Astrocyte (in vitro differentiated cells and primary cell): ENCODE measurements at regions not wholly inside any gene's neighbourhood (a gene's known extent, or its start where the extent isn't known, plus 50 kb on each side); places are given as distances from the start of the nearest gene placed in this dataset.
"Not testable (repeated sequence)": the region's sequence is repeated elsewhere in the genome, so short reads cannot be mapped to it uniquely, and the experiment has no call there.

Experiments used
- DNase-seq: peaks from one replicate; pipeline ENCODE4 v3.0.0-alpha.2; 2010; ENCODE audit warnings: low read depth
- FAIRE-seq: peaks from 2 replicates; lab custom pipeline; 2011; peaks lifted over from hg19 to GRCh38; lab: Jason Lieb, UNC
- H2AFZ ChIP-seq: 2 replicates; pipeline ENCODE4 v1.6.0; 2012; ENCODE audit warnings: low read depth, low read length, inconsistent platforms
- H3K27ac ChIP-seq: 2 replicates; pipeline ENCODE4 v1.5.1; 2011; ENCODE audit warnings: low read depth, low read length, inconsistent platforms
- H3K27me3 ChIP-seq: 2 replicates; pipeline ENCODE4 v1.6.0; 2011; ENCODE audit warnings: low read length, inconsistent platforms; ENCODE audit not compliant: insufficient read depth
- H3K36me3 ChIP-seq: 2 replicates; pipeline ENCODE4 v1.5.1; 2011; ENCODE audit warnings: low read length, inconsistent platforms; ENCODE audit not compliant: insufficient read depth
- H3K4me1 ChIP-seq: 2 replicates; pipeline ENCODE4 v1.5.1; 2011; ENCODE audit warnings: low read length, inconsistent platforms; ENCODE audit not compliant: insufficient read depth
- H3K4me2 ChIP-seq: 2 replicates; pipeline ENCODE4 v1.6.0; 2012; ENCODE audit warnings: low read length, inconsistent platforms
- H3K4me3 ChIP-seq: 2 replicates; pipeline ENCODE4 v1.5.1; 2011; ENCODE audit warnings: low read depth, mild to moderate bottlenecking, low read length, inconsistent platforms; ENCODE audit not compliant: insufficient read depth
- H3K79me2 ChIP-seq: 2 replicates; pipeline ENCODE4 v1.6.0; 2012; ENCODE audit warnings: mild to moderate bottlenecking, low read length, inconsistent platforms; ENCODE audit not compliant: insufficient read depth
- H3K9ac ChIP-seq: 2 replicates; pipeline ENCODE4 v1.6.0; 2012; ENCODE audit warnings: mild to moderate bottlenecking, low read length, inconsistent platforms
- H3K9me3 ChIP-seq: 2 replicates; pipeline ENCODE4 v1.5.1; 2012; ENCODE audit warnings: low read depth, mild to moderate bottlenecking, low read length, inconsistent platforms; ENCODE audit not compliant: insufficient read depth
- H4K20me1 ChIP-seq: 2 replicates; pipeline ENCODE4 v1.6.0; 2012; ENCODE audit warnings: low read length, inconsistent platforms; ENCODE audit not compliant: insufficient read depth
- H3K27ac Mint-ChIP-seq: one replicate; pipeline ENCODE4 v1.8.0; 2021; ENCODE audit warnings: mild to moderate bottlenecking, mixed read lengths; ENCODE audit not compliant: unreplicated experiment
- H3K27me3 Mint-ChIP-seq: one replicate; pipeline ENCODE4 v1.8.0; 2021; ENCODE audit warnings: low read depth, mixed read lengths; ENCODE audit not compliant: unreplicated experiment
- H3K36me3 Mint-ChIP-seq: one replicate; pipeline ENCODE4 v1.8.0; 2021; ENCODE audit warnings: low read depth, mixed read lengths; ENCODE audit not compliant: unreplicated experiment
- H3K4me1 Mint-ChIP-seq: one replicate; pipeline ENCODE4 v1.8.0; 2021; ENCODE audit warnings: low read depth, mixed read lengths; ENCODE audit not compliant: unreplicated experiment
- H3K4me3 Mint-ChIP-seq: one replicate; pipeline ENCODE4 v1.8.0; 2021; ENCODE audit warnings: mild to moderate bottlenecking, moderate library complexity, mixed read lengths; ENCODE audit not compliant: unreplicated experiment
- H3K9me3 Mint-ChIP-seq: one replicate; pipeline ENCODE4 v1.8.0; 2021; ENCODE audit warnings: mild to moderate bottlenecking, mixed read lengths; ENCODE audit not compliant: unreplicated experiment
- CTCF ChIP-seq: IDR thresholded peaks from 2 replicates; pipeline ENCODE4 v1.5.1; 2011; ENCODE audit warnings: low read depth, mild to moderate bottlenecking, inconsistent platforms, low read length, moderate library complexity; ENCODE audit not compliant: insufficient read depth
- EZH2 ChIP-seq: IDR thresholded peaks from 2 replicates; pipeline ENCODE4 v1.6.1; 2012; ENCODE audit warnings: mild to moderate bottlenecking, low read length, inconsistent platforms; ENCODE audit not compliant: insufficient read depth

GRCh38 chr6:155861821-155862220 lies 406.2 kb upstream of the NOX3 start:
- Histone ChIP-seq H3K4me3 (no peak overlapping the region), H3K36me3 (no peaks in the 10 kb centered on the region), H3K4me2 (no peak overlapping the region), H4K20me1 (no peaks in the 10 kb centered on the region), H3K27ac (no peak overlapping the region), H3K4me1 (no peaks in the 10 kb centered on the region), H3K9ac (no peak overlapping the region), H3K79me2 (no peaks in the 10 kb centered on the region), H3K27me3 (no peaks in the 10 kb centered on the region), H2AFZ (no peak overlapping the region), H3K9me3 (no peaks in the 10 kb centered on the region)
- H3K4me1 Mint-ChIP-seq = no peaks in the 10 kb centered on the region
- H3K36me3 Mint-ChIP-seq = peaks cover 3% of the 10 kb centered on the region
- FAIRE-seq (no peak), DNase-seq (no peak)
- no peak overlapping the region for H3K4me3 Mint-ChIP-seq
- H3K9me3 Mint-ChIP-seq = peaks cover 11% of the 10 kb centered on the region
- TF ChIP-seq EZH2 = no peak
- no peak overlapping the region for H3K27ac Mint-ChIP-seq
- no peaks in the 10 kb centered on the region for H3K27me3 Mint-ChIP-seq

DNA sequence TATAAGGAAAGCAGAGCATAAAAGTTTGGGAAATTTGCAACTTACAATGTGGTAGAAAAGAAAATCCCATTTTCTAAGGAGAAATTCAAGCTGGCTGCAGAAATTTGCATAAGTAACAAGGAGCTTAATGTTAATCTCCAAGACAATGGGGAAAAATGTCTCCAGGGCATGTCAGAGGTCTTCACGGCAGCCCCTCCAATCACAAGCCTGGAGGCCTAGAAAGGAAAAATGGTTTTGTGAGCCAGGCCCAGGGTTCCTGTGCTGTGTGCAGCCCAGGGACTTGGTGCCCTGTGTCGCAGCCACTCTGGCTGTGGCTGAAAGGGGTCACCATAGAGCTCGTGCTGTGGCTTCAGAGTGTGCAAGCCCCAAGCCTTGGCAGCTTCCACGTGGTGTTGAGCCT lies 403.3 kb upstream of the NOX3 start:
- H3K27me3 ChIP-seq, H3K27ac ChIP-seq, H3K4me3 ChIP-seq, H3K4me3 Mint-ChIP-seq, H3K36me3 Mint-ChIP-seq, H3K9ac ChIP-seq, DNase-seq, H3K4me1 Mint-ChIP-seq, H3K36me3 ChIP-seq, H4K20me1 ChIP-seq, H3K4me1 ChIP-seq, FAIRE-seq, H3K27ac Mint-ChIP-seq, H3K9me3 ChIP-seq, H3K79me2 ChIP-seq, H3K4me2 ChIP-seq, H3K27me3 Mint-ChIP-seq, H2AFZ ChIP-seq: not testable (repeated sequence)
- peaks cover 11% of the 10 kb centered on the region for H3K9me3 Mint-ChIP-seq

DNA sequence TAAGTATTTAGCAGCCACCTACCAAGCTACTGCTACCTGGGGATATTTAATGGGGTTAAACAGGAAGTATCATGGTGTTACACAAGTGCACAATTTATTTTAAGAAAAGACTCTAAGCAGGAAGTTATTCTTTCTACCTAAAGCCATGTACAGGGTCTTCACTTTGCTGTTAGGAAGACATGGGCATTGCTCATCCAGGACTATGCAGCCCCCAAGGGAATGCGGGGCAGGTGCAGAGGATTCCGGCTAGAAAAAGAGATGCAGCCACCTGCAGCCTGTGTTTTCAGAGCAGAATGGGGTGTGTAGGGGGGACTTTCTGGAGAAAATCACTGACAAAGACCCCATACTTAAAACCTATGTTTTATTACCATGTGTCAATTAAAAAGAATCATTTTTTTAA lies 399.1 kb upstream of the NOX3 start:
- no peak overlapping the region for H3K4me3 Mint-ChIP-seq
- no peak for TF ChIP-seq CTCF
- no peak for TF ChIP-seq EZH2
- Histone ChIP-seq H3K36me3 (no peaks in the 10 kb centered on the region), H3K27me3 (no peaks in the 10 kb centered on the region), H2AFZ (no peak overlapping the region), H3K9me3 (no peaks in the 10 kb centered on the region), H3K79me2 (no peaks in the 10 kb centered on the region), H3K27ac (no peak overlapping the region), H3K4me3 (no peak overlapping the region), H3K4me1 (no peaks in the 10 kb centered on the region), H3K9ac (no peak overlapping the region), H4K20me1 (no peaks in the 10 kb centered on the region), H3K4me2 (no peak overlapping the region)
- no peak for DNase-seq
- no peaks in the 10 kb centered on the region for H3K27me3 Mint-ChIP-seq
- peaks cover 8% of the 10 kb centered on the region for H3K4me1 Mint-ChIP-seq
- FAIRE-seq = no peak
- H3K9me3 Mint-ChIP-seq = peaks cover 8% of the 10 kb centered on the region
- H3K36me3 Mint-ChIP-seq = peaks cover 3% of the 10 kb centered on the region
- H3K27ac Mint-ChIP-seq = no peak overlapping the region

- H3K4me3 Mint-ChIP-seq = no peak overlapping the region
- no peak overlapping the region for H3K4me2 ChIP-seq
- no peak for DNase-seq
- H4K20me1 ChIP-seq = no peaks in the 10 kb centered on the region
- H2AFZ ChIP-seq = no peak overlapping the region
- TF ChIP-seq CTCF (no peak), EZH2 (no peak)
- FAIRE-seq = no peak
- no peaks in the 10 kb centered on the region for H3K36me3 ChIP-seq
- H3K27me3 Mint-ChIP-seq = no peaks in the 10 kb centered on the region
- H3K4me1 ChIP-seq = no peaks in the 10 kb centered on the region
- peaks cover 8% of the 10 kb centered on the region for H3K4me1 Mint-ChIP-seq
- no peaks in the 10 kb centered on the region for H3K9me3 ChIP-seq
- H3K27ac Mint-ChIP-seq = no peak overlapping the region
- no peaks in the 10 kb centered on the region for H3K36me3 Mint-ChIP-seq
- no peak overlapping the region for H3K9ac ChIP-seq
- no peaks in the 10 kb centered on the region for H3K79me2 ChIP-seq
- H3K9me3 Mint-ChIP-seq = no peaks in the 10 kb centered on the region
- H3K27me3 ChIP-seq = no peaks in the 10 kb centered on the region
- no peak overlapping the region for H3K27ac ChIP-seq
- no peak overlapping the region for H3K4me3 ChIP-seq
Observed at GRCh38 chr6:155853011-155853410, 397.4 kb upstream of the NOX3 start.
